HG03064 (cell line): ENCODE measurements at regions not wholly inside any gene's neighbourhood (a gene's known extent, or its start where the extent isn't known, plus 50 kb on each side); places are given as distances from the start of the nearest gene placed in this dataset.
A peak's percentile ranks its signal among the peaks of the same experiment; 100 is the strongest.

Experiments used
- ATAC-seq: cut with Tn5 transposase; IDR thresholded peaks from one replicate; pipeline ENCODE4 v1.9.1; 2021; ENCODE audit warnings: low read depth; ENCODE audit not compliant: unreplicated experiment

GRCh38 chr6:44062771-44063560, 64.3 kb downstream of the MRPL14 start:
- ATAC-seq = no peak

GRCh38 chr6:44062105-44062770, 65.0 kb downstream of the MRPL14 start:
- no peak for ATAC-seq

- no peak for ATAC-seq
These were observed 65.7 kb downstream of the MRPL14 start for GRCh38 chr6:44061375-44062104.

- ATAC-seq = no peak
These were observed 66.5 kb downstream of the MRPL14 start for GRCh38 chr6:44060612-44061374.

GRCh38 chr6:44059359-44060346, 67.6 kb downstream of the MRPL14 start:
- ATAC-seq = no peak

GRCh38 chr6:44058617-44059358, 68.5 kb downstream of the MRPL14 start:
- ATAC-seq = peak; percentile 64

- no peak for ATAC-seq
These were observed 69.2 kb downstream of the MRPL14 start for GRCh38 chr6:44057931-44058616.

GRCh38 chr6:44057238-44057930, 69.9 kb downstream of the MRPL14 start:
- no peak for ATAC-seq

GRCh38 chr6:44056392-44057237, 70.6 kb downstream of the MRPL14 start:
- ATAC-seq = no peak

- no peak for ATAC-seq
These were observed 72.3 kb downstream of the MRPL14 start for GRCh38 chr6:44054721-44055559.

- ATAC-seq = no peak
These were observed 73.3 kb downstream of the MRPL14 start for GRCh38 chr6:44053760-44054556.

- ATAC-seq = no peak
These were observed 74.0 kb downstream of the MRPL14 start for GRCh38 chr6:44053106-44053756.

- ATAC-seq = no peak
These were observed 74.7 kb downstream of the MRPL14 start for GRCh38 chr6:44052419-44053023.

GRCh38 chr6:44051515-44051914, 75.7 kb downstream of the MRPL14 start:
- no peak for ATAC-seq
